Ishikawa (cell line): ENCODE measurements at regions not wholly inside any gene's neighbourhood (a gene's known extent, or its start where the extent isn't known, plus 50 kb on each side); places are given as distances from the start of the nearest gene placed in this dataset.

ENCODE experiments used
- CREB1 ChIP-seq: IDR thresholded peaks from 2 replicates; pipeline ENCODE4 v1.6.1; 2012; ENCODE audit warnings: low read depth
- EGR1 ChIP-seq: IDR thresholded peaks from 2 replicates; pipeline ENCODE4 v1.6.1; 2012
- EP300 ChIP-seq: IDR thresholded peaks from 2 replicates; pipeline ENCODE4 v1.6.1; 2012; ENCODE audit warnings: borderline replicate concordance
- RAD21 ChIP-seq: IDR thresholded peaks from 2 replicates; pipeline ENCODE4 v1.6.1; 2012; ENCODE audit warnings: low read depth
- TAF1 ChIP-seq: IDR thresholded peaks from 2 replicates; pipeline ENCODE4 v1.6.1; 2012; ENCODE audit warnings: low read depth, mild to moderate bottlenecking
- TCF12 ChIP-seq: IDR thresholded peaks from 2 replicates; pipeline ENCODE4 v1.6.1; 2012; ENCODE audit warnings: low read depth
- TEAD4 ChIP-seq: IDR thresholded peaks from 2 replicates; pipeline ENCODE4 v1.6.1; 2012
- YY1 ChIP-seq: IDR thresholded peaks from 2 replicates; pipeline ENCODE4 v1.6.1; 2012; ENCODE audit warnings: low read depth
- TF ChIP-seq, protein P1 (sequence below): IDR thresholded peaks from 2 replicates; pipeline ENCODE4 v1.6.1; 2012
- TF ChIP-seq, protein P2 (sequence below): IDR thresholded peaks from 2 replicates; pipeline ENCODE4 v1.6.1; 2012; ENCODE audit warnings: low read depth, mild to moderate bottlenecking

DNA sequence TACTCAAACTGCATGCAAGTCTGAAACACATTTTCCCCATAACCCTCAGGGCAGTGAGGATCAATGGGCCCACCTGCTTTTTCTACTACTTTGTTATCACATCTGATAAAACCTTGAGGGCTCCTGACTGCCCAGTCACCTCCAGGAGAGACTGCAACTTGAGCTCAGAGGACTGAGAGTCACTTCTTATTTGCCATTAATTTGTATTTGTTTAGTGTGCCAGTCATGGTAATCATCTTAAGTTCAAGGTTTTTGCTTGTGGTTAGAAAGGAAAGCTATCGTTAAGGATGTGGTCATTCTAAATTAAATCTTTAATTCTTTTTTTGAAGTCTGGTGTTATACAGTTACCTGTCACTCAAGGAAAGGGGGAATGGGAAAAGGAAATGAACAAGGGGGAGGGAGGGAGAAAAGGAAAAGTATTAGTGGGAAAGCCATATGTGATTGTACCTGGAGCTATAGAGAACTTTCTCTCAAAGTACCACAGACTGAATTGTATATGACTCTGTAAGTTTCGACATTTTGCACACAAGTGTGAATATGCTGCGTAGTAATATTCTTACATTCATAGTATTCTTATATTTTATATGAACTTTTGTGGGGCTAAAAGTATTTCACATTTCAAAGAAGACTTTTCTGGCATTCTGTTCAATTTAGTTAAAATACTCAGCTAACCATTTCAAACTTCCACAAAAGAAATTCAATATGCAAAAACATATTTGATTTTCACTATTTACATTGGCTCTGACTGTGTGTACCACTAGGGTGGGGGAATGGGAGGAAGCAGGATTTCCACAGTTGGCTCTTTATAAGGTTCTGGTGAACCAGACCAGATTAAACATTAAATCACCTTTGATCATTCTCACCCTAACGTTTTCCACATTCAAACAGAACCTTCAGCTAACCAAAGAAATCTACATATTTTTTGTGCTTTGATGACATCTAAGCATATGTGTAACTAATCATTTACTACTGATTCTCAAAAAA lies 166.5 kb upstream of the ATP11B start:
- TF ChIP-seq RAD21, result no peak
- no peak for TF ChIP-seq CREB1
- TF ChIP-seq YY1, result no peak
- TF ChIP-seq TAF1, result no peak
- no peak for TF ChIP-seq EP300
- TF ChIP-seq, protein P1, sequence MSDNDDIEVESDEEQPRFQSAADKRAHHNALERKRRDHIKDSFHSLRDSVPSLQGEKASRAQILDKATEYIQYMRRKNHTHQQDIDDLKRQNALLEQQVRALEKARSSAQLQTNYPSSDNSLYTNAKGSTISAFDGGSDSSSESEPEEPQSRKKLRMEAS, result no peak
- TF ChIP-seq, protein P2, sequence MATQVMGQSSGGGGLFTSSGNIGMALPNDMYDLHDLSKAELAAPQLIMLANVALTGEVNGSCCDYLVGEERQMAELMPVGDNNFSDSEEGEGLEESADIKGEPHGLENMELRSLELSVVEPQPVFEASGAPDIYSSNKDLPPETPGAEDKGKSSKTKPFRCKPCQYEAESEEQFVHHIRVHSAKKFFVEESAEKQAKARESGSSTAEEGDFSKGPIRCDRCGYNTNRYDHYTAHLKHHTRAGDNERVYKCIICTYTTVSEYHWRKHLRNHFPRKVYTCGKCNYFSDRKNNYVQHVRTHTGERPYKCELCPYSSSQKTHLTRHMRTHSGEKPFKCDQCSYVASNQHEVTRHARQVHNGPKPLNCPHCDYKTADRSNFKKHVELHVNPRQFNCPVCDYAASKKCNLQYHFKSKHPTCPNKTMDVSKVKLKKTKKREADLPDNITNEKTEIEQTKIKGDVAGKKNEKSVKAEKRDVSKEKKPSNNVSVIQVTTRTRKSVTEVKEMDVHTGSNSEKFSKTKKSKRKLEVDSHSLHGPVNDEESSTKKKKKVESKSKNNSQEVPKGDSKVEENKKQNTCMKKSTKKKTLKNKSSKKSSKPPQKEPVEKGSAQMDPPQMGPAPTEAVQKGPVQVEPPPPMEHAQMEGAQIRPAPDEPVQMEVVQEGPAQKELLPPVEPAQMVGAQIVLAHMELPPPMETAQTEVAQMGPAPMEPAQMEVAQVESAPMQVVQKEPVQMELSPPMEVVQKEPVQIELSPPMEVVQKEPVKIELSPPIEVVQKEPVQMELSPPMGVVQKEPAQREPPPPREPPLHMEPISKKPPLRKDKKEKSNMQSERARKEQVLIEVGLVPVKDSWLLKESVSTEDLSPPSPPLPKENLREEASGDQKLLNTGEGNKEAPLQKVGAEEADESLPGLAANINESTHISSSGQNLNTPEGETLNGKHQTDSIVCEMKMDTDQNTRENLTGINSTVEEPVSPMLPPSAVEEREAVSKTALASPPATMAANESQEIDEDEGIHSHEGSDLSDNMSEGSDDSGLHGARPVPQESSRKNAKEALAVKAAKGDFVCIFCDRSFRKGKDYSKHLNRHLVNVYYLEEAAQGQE, result no peak
- no peak for TF ChIP-seq TCF12
- no peak for TF ChIP-seq TEAD4
- no peak for TF ChIP-seq EGR1
